ENCODE measurements at regions not wholly inside any gene's neighbourhood (a gene's known extent, or its start where the extent isn't known, plus 50 kb on each side); places are given as distances from the start of the nearest gene placed in this dataset.

GRCh38 chr2:64721320-64721623, 67.6 kb upstream of the SERTAD2 start:
- TF ChIP-seq CTCF (IDR thresholded peaks at IDR 0.05; ENCODE audit: borderline replicate concordance, extremely low read depth, low read length, poor library complexity, severe bottlenecking) (no peak), EZH2 (IDR thresholded peaks at IDR 0.05; ENCODE audit: borderline replicate concordance, low read depth, low read length, severe bottlenecking) (no peak)

Data from DND-41 (cell line).